Naive thymus-derived CD8-positive, alpha-beta T cell (primary cell): ENCODE measurements at regions not wholly inside any gene's neighbourhood (a gene's known extent, or its start where the extent isn't known, plus 50 kb on each side); places are given as distances from the start of the nearest gene placed in this dataset.

Source experiments
- ATAC-seq, 2 donors: fragments of 150-1000 bp; cut with Tn5 transposase in 1 of 2; sonication (Bioruptor Pico), chemical (Tn5 transposase) in 1 of 2; 1 replicate in 1 of 2; 2 replicates in 1 of 2; pipeline ENCODE4 v1.10.0; 2021; ENCODE audit warnings: mild to moderate bottlenecking in 2 of 2, moderate library complexity in 2 of 2
- POLR2A ChIA-PET: fragments of 350-600 bp; sonication (Branson Sonifier 250); formaldehyde crosslinking; loops from one replicate; lab custom pipeline; 2021; ENCODE audit warnings: antibody characterized with exemption; lab: Charles Lee
- DNase-seq, 10 donors: peaks; one replicate each; pipeline versions ENCODE4 v3.0.0 to v3.0.0-alpha.2; 2020 to 2022
- H3K27ac Mint-ChIP-seq, 10 donors: one replicate each; pipeline ENCODE4 v1.8.0; 2020 to 2022; ENCODE audit warnings: mild to moderate bottlenecking in 10 of 10, mixed read lengths in 10 of 10, moderate library complexity in 4 of 10, inconsistent platforms in 1 of 10
- H3K27me3 Mint-ChIP-seq, 5 donors: one replicate each; pipeline ENCODE4 v1.8.0; 2021 to 2022; ENCODE audit warnings: mixed read lengths in 5 of 5
- H3K36me3 Mint-ChIP-seq, 3 donors: one replicate each; pipeline ENCODE4 v1.8.0; 2020 to 2022; ENCODE audit warnings: mixed read lengths in 3 of 3, mild to moderate bottlenecking in 2 of 3, inconsistent platforms in 1 of 3
- H3K4me1 Mint-ChIP-seq, 4 donors: one replicate each; pipeline ENCODE4 v1.8.0; 2021 to 2022; ENCODE audit warnings: mixed read lengths in 4 of 4
- H3K4me3 Mint-ChIP-seq, 10 donors: one replicate each; pipeline ENCODE4 v1.8.0; 2020 to 2022; ENCODE audit warnings: mild to moderate bottlenecking in 10 of 10, mixed read lengths in 10 of 10, moderate library complexity in 6 of 10, inconsistent platforms in 1 of 10
- H3K9me3 Mint-ChIP-seq, 9 donors: one replicate each; pipeline ENCODE4 v1.8.0; 2020 to 2022; ENCODE audit warnings: mixed read lengths in 9 of 9, mild to moderate bottlenecking in 3 of 9, inconsistent platforms in 1 of 9, moderate library complexity in 1 of 9

DNA sequence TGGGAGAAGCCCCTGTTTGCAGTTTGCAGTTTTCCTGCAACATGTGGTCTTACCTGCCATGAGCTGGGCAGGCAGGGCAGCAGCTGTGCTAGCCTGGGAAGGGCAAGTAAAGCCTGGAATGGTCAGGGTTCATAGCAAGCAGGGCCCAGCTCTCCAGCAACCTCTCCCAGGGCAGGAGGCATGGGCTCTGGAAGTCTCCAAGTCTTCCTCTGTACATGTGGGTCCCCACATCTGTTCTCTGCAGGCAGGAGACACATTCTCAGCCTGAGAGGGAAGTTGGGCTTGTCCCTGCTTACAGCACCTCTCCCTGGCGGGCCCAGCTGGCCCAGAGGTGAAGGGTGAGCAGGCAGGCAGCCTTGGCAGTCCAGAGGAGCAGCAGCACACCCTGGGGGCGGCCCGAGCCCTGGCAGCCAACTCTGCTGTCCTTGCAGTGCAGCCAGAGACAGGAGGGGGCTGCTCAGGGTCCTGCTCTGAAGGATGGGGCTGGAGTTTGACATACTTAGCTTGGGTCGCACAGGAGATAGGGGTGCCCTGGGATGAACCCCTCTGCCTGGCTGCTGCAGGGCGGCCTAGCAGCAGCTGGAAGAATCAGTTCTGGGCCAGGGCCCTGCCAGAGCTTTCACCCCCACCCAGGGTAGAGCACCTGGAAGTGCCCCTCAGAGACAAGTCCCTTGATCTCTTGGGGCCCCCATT, 176.0 kb downstream of the MRPL14 start:
- Mint-ChIP-seq H3K4me3 (no peak overlapping the region), H3K4me1 (no peaks in the 10 kb centered on the region), H3K27ac (no peak overlapping the region), H3K36me3 (peaks cover 0 to 9% (median 5%) of the 10 kb centered on the region in 3 donors), H3K9me3 (peaks cover under 1 to 16% (median 5%) of the 10 kb centered on the region in 9 donors), H3K27me3 (peaks cover 1 to 17% (median 14%) of the 10 kb centered on the region in 5 donors)
- POLR2A ChIA-PET: no interaction called here
- peak in 1 of 10 donors; percentile 17 for DNase-seq
- ATAC-seq: no peak

DNA sequence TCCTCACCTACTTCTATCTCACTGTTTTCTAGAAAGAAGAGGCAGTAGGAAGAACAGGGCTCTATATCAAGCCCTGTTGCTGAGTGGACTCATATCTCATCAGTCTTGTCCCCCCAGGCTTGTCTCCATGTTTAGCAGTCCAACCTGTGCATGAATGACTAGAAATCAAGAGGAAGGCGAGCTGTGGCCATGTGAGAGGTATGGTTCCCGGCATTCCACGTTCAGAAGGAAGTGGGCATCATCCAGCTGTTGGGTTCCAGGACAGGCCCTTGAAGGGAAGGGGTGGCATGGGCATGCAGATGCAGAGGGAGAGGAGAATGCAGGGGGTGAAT, 176.6 kb downstream of the MRPL14 start:
- ATAC-seq (no peak), DNase-seq (peak in 1 of 10 donors; percentile 12)
- no peaks in the 10 kb centered on the region for H3K4me1 Mint-ChIP-seq
- H3K27ac Mint-ChIP-seq: no peak overlapping the region
- peaks cover 0 to 9% (median 4%) of the 10 kb centered on the region in 3 donors for H3K36me3 Mint-ChIP-seq
- POLR2A ChIA-PET: no interaction called here
- H3K9me3 Mint-ChIP-seq: peaks cover 0 to 16% (median 5%) of the 10 kb centered on the region in 9 donors
- H3K27me3 Mint-ChIP-seq: peaks cover 0 to 16% (median 10%) of the 10 kb centered on the region in 5 donors
- H3K4me3 Mint-ChIP-seq: no peak overlapping the region

DNA sequence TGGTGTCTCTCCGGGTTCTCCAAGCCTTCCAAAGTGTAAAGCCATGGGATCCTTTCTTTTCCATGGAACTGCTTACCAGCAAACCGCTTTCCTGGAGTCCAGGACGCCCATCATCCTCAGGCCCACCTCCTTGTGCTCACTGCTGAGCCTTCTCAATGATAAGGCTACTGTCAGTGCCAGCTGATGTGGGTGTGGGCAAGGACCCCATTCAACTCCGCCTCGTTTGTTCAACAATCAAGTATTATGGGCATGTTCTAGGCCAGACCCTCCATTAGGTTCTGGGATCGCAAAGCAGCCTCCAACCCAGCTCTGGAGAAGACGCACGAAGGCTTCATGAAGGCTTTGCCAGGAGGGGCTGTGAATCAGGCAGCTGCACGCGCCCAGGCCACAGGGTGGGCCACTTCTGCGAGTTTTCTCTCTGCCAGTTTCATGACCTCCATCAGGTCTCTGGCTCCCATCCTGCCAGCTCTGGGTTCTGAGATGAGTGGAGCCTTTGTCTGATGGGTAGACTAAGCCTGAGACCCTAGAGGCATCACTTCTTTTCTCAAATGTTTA, 177.1 kb downstream of the MRPL14 start:
- Mint-ChIP-seq H3K27ac (peak overlapping the region in 1 of 10 donors; percentile 23), H3K27me3 (peaks cover 0 to 14% (median 10%) of the 10 kb centered on the region in 5 donors), H3K36me3 (peaks cover 0 to 14% (median 5%) of the 10 kb centered on the region in 3 donors), H3K4me1 (no peaks in the 10 kb centered on the region), H3K9me3 (peaks cover 0 to 17% (median 8%) of the 10 kb centered on the region in 9 donors), H3K4me3 (no peak overlapping the region)
- POLR2A ChIA-PET: no interaction called here
- DNase-seq (peak in 1 of 10 donors; percentile 16), ATAC-seq (no peak)

DNA sequence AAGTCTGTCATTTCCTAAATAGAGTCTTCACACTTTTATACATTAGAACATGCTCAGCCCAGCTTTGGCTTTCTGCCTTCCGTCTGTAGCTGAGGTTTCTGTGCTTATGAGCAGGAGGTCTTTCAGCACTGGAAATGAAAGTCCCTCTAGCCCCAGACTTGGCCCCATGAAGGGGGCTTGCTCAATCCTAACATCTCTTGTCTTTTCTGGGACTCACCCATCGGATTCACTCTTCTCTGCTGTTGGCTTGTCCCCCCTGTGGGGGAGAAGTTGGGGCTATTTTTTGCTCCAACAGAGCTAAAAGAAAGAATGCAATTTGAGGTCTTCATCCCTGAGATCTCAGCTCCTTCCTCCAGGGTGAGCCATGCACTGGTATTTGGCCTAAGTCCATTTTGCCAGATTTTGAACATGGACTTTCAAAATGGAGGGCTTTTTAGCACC, 177.7 kb downstream of the MRPL14 start:
- POLR2A ChIA-PET: no interaction called here

DNA sequence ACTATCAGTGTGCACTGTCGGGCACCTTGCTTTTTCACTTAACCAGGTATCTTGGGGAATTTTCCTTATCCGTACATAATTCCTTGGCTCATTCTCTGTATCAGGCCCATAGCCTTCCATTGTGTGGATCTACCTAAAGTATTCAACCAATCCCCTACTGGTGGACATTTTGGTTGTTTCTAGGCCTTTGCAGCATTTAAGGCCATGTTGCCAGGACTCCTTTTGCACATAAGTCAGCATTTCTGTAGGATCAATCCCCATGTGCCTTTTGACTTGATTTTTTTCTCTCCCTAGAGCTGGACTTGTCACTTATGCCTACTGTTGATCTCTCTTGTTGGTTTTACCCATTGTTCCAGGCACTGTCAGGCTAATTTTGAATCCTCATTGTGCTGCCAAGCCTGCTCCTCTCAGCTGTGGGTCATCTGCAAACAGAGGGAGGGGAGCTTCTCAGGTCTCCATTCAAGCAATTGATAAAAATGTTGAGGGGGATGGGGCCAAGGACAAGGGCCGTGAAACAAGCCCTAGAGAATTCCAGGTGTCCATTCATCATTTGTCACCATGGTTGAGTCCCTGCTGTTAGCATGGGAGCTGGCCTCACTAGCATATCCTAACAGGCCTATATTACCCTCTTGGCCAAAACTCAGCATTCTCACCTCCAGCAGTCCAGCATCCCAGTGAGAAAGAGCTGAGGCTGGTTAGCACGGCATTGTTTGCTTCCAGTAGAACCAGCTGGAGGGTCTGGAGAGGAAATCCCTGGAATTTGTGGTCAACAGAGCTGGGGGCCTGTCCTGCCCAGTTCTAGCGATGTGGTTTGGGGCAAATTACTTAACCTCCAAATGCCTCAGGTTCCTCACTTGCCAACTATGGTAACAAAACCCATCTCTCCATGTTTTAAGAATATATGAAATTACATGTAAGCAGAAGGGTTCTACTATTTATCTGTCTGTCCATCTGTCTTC, 178.4 kb downstream of the MRPL14 start:
- Mint-ChIP-seq H3K27ac (no peak overlapping the region), H3K27me3 (peaks cover 0 to 10% (median 9%) of the 10 kb centered on the region in 5 donors), H3K4me1 (no peaks in the 10 kb centered on the region), H3K4me3 (no peak overlapping the region), H3K36me3 (peaks cover 0 to 24% (median 16%) of the 10 kb centered on the region in 3 donors), H3K9me3 (peaks cover 4 to 30% (median 16%) of the 10 kb centered on the region in 9 donors)
- DNase-seq (peak in 1 of 10 donors; percentile 27), ATAC-seq (no peak)
- POLR2A ChIA-PET: no interaction called here

More for the DNA sequence above, 177.7 kb downstream of the MRPL14 start:
- Mint-ChIP-seq H3K4me3 (no peak overlapping the region), H3K27ac (no peak overlapping the region), H3K27me3 (peaks cover 0 to 11% (median 10%) of the 10 kb centered on the region in 5 donors), H3K36me3 (peaks cover 0 to 18% (median 11%) of the 10 kb centered on the region in 3 donors), H3K4me1 (no peaks in the 10 kb centered on the region), H3K9me3 (peaks cover 0 to 23% (median 14%) of the 10 kb centered on the region in 9 donors)
- no peak for ATAC-seq
- DNase-seq: no peak

DNA sequence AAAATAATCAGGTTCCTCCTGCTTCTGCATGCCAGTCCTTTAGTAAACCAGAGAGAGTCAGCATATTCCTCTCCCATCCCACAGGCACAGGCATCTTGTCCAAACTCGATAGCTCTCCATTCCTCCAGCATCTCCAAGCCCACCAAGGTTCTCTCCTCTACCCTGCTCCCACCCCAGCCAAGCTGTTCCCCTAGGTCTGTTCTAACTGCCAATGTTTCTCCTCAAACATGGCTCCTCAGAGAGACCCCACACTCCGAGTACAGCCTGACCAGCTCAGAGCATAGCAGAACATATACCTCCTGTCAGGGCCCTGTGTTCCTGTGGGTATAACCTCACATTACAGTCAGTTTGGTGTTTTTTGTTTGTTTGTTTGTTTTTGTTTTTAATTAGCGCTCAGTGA, 177.8 kb downstream of the VEGFA start:
- POLR2A ChIA-PET: no interaction called here
- Mint-ChIP-seq H3K4me1 (no peaks in the 10 kb centered on the region), H3K27ac (peak overlapping the region in 1 of 10 donors; percentile 36), H3K4me3 (no peak overlapping the region), H3K36me3 (peaks cover 0 to 24% (median 16%) of the 10 kb centered on the region in 3 donors), H3K9me3 (peaks cover 4 to 38% (median 17%) of the 10 kb centered on the region in 9 donors), H3K27me3 (peaks cover 0 to 3% (median 3%) of the 10 kb centered on the region in 5 donors)
- DNase-seq (peak in 1 of 10 donors; percentile 24), ATAC-seq (no peak)

DNA sequence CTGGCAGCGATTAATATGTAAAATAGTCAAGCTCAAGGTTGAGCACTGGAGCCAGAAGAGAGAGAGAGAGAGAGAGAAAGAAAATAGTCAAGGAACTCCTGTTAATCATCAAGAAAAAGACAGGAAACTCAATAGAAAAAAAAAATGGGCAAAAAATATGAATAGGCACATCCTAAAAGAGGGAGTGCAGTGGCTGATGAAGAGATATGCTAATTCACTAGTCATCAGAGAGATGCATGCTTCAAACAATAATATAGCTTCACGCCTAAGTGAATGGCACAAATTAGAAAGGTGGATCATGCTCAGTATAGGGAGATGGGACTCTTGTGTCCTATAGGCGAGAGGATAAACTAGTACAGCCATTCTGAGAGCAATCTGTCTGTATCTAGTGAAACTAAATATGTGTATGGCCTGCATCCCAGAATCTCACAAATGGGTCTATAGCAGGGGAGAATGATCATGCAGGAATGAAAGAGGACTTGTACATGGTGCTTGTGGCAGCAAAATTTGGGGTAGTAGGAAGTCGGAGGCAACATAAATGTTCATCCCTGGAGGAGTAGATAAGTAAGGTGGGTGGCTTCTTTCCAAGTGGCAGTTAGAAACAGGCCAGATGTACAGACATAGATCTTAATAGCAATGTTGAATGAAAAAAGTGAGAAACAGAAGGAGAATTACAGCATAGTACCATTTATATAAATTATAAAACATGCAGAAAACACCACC, 176.8 kb downstream of the VEGFA start:
- peaks cover 4 to 40% (median 19%) of the 10 kb centered on the region in 9 donors for H3K9me3 Mint-ChIP-seq
- ATAC-seq (no peak), DNase-seq (peak in 1 of 10 donors; percentile 13)
- H3K27ac Mint-ChIP-seq: no peak overlapping the region
- peaks cover 0 to 24% (median 16%) of the 10 kb centered on the region in 3 donors for H3K36me3 Mint-ChIP-seq
- H3K4me1 Mint-ChIP-seq: no peaks in the 10 kb centered on the region
- POLR2A ChIA-PET: no interaction called here
- H3K27me3 Mint-ChIP-seq: peaks cover 0 to 3% (median 0%) of the 10 kb centered on the region in 5 donors
- no peak overlapping the region for H3K4me3 Mint-ChIP-seq

DNA sequence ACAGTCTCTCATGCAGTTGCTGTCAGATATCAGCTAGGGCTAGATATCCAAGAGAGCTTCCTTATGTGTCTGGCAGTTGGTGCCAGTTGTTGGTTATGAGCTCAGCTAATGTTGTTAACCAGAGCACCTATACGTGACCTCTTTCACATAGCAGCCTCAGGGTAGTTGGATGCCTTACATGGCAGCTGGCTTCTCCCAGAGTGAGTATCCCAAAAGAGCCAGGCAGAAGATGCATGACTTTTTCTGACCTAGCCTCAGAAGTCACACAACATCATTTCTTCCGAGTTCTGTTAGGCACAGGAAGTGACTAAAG, 175.7 kb downstream of the VEGFA start:
- Mint-ChIP-seq H3K4me3 (no peak overlapping the region), H3K27me3 (peaks cover 0 to 2% (median 0%) of the 10 kb centered on the region in 5 donors), H3K4me1 (no peaks in the 10 kb centered on the region), H3K9me3 (peaks cover 4 to 40% (median 19%) of the 10 kb centered on the region in 9 donors), H3K36me3 (peaks cover 0 to 24% (median 16%) of the 10 kb centered on the region in 3 donors), H3K27ac (no peak overlapping the region)
- DNase-seq: no peak
- POLR2A ChIA-PET: no interaction called here
- ATAC-seq: no peak

DNA sequence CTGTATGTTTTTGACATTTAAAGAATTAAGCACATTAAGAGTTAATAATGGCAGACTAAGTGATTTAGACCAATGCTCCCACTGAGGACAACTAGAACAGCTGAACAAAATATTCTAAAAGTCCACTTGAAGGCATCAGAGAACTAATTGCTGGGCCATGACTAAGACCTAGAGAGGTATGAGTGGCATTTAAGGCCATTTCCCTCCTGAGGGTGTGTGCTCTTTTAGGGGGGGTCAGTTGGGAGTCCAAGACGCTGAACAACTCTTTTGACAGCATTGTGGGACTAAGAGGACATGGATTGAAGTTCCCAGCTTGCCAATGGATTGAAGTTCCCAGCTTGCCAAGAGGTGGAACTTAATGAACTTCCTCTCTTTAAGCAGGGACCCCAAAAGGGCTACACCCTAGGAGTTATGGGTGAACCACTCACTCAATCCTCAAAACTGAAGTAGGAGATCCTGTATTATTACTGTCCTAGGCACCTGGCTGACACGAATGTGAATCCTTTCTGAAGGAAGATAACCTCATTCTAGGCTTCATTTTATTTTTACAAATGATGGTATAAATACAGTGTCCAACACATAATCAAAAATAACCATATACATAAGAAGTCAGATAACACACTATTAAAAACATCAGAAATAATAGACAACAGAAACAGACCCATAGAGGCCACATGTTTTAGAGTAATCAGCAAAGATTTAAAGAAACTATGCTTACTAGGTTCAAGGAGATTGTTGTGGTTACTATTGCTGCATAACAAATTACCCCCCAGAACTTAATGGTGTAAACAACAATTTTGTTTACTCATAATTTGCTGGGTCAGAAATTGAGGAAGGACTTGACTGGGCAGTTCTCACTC, 175.1 kb downstream of the VEGFA start:
- H3K36me3 Mint-ChIP-seq: peaks cover 0 to 24% (median 16%) of the 10 kb centered on the region in 3 donors
- POLR2A ChIA-PET: no interaction called here
- H3K9me3 Mint-ChIP-seq: peaks cover 4 to 40% (median 19%) of the 10 kb centered on the region in 9 donors
- H3K4me3 Mint-ChIP-seq: no peak overlapping the region
- ATAC-seq (no peak), DNase-seq (no peak)
- no peaks in the 10 kb centered on the region for H3K4me1 Mint-ChIP-seq
- H3K27me3 Mint-ChIP-seq: no peaks in the 10 kb centered on the region
- no peak overlapping the region for H3K27ac Mint-ChIP-seq

DNA sequence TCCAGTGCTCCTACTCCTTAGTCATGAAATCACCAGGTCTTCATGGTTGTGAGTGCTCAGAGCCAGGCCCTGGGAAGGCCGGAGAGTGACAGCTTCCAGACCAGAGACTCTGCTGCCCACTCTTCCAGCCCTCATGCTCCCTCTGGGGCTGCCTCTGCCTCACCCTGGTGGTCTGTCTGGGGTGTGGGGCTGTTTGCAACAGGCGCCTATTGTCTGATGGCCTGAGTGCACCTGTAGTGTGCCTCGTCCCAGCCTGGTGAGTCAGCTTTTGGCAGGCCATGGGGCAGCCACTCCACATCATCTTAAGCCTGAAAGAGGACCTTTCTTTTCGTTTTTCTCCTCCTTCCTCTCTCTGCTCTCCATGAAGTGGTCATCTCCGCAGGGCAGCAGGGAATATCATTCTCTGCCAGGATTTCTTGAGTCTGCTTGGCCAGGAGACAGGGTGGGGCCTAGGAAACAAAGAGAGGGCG, 173.8 kb downstream of the VEGFA start:
- Mint-ChIP-seq H3K27me3 (no peaks in the 10 kb centered on the region), H3K36me3 (peaks cover 0 to 24% (median 16%) of the 10 kb centered on the region in 3 donors), H3K27ac (no peak overlapping the region), H3K9me3 (peaks cover 4 to 40% (median 19%) of the 10 kb centered on the region in 9 donors), H3K4me1 (no peaks in the 10 kb centered on the region), H3K4me3 (no peak overlapping the region)
- no peak for ATAC-seq
- POLR2A ChIA-PET: no interaction called here
- no peak for DNase-seq

DNA sequence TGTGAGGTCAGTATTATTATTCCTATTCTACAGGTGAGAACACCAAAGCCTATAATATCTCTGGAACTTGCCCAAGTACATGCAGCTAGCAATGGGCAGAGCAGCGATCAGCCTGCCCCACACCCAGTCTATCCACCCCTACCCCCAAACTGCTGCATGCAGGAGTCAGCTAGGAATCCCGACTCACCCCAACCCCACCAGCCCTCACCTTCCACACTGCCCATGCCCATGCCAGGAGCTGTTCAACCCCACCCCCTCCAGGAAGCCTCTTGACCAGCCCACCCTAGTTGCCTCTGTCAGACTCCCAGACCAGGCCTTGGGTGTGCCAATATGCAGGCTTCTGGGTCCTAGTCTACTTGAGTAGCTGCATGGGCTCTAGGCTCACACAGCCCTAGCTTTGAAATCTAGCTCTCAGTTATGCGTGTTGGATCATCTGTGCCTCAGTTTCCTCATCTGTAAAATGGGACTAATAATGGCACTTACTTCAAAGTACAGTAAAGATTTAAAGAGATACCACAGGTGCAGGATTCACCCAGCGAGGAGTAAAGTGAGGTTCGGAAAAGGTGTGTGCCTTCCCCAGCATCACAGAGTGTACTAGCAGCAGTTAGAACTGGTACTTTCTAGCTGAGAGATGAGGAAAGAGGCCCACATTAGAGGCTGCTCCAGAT, 173.2 kb downstream of the VEGFA start:
- H3K36me3 Mint-ChIP-seq: peaks cover 0 to 24% (median 16%) of the 10 kb centered on the region in 3 donors
- DNase-seq (no peak), ATAC-seq (no peak)
- H3K4me1 Mint-ChIP-seq: peaks cover 0 to under 1% (median 0%) of the 10 kb centered on the region in 4 donors
- H3K27me3 Mint-ChIP-seq: peaks cover 0 to 1% (median 0%) of the 10 kb centered on the region in 5 donors
- H3K27ac Mint-ChIP-seq: no peak overlapping the region
- H3K4me3 Mint-ChIP-seq: no peak overlapping the region
- POLR2A ChIA-PET: no interaction called here
- H3K9me3 Mint-ChIP-seq: peaks cover 4 to 40% (median 19%) of the 10 kb centered on the region in 9 donors
